Ovary (tissue), 3 donors: ENCODE measurements at regions not wholly inside any gene's neighbourhood (a gene's known extent, or its start where the extent isn't known, plus 50 kb on each side); places are given as distances from the start of the nearest gene placed in this dataset.

Experiments used
- EP300 ChIP-seq: sonication (generic); formaldehyde crosslinking; IDR thresholded peaks from one replicate; pipeline ENCODE4 v1.6.1; 2017; ENCODE audit warnings: antibody characterized with exemption
- POLR2A ChIP-seq: fragments of 450-650 bp; IDR thresholded peaks from one replicate; pipeline ENCODE4 v1.6.1; 2017; ENCODE audit warnings: antibody characterized with exemption, mild to moderate bottlenecking, moderate library complexity
- TF ChIP-seq, protein P1 (sequence below), 3 donors: fragments of 450-650 bp in 2 of 3; fragments of 200-600 bp in 1 of 3; IDR thresholded peaks; one replicate each; pipeline versions ENCODE4 v1.5.1 to v1.8.0; 2016 to 2022; ENCODE audit warnings: antibody characterized with exemption in 3 of 3, mild to moderate bottlenecking in 1 of 3
- donor health status: DM: no; HTN: no; CAD: no.

DNA sequence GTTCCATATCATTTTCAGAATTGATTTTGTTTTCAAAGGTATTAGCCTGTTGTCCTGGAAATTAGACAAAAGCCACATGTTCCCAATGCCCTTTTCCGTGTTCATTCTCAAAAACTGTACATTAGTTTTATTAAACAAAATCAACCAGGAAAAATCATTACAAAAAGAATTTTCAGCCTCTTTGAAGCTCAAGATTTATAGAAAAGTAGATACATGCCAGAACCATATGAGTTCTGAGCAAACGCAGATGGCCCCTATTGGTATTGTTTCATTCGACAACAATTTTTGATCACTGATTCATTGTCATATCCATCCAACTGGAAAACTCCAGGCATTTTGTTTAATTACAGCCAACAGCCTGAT is 148.5 kb upstream of the GRAMD2B start:
- no peak for TF ChIP-seq POLR2A
- TF ChIP-seq, protein P1, sequence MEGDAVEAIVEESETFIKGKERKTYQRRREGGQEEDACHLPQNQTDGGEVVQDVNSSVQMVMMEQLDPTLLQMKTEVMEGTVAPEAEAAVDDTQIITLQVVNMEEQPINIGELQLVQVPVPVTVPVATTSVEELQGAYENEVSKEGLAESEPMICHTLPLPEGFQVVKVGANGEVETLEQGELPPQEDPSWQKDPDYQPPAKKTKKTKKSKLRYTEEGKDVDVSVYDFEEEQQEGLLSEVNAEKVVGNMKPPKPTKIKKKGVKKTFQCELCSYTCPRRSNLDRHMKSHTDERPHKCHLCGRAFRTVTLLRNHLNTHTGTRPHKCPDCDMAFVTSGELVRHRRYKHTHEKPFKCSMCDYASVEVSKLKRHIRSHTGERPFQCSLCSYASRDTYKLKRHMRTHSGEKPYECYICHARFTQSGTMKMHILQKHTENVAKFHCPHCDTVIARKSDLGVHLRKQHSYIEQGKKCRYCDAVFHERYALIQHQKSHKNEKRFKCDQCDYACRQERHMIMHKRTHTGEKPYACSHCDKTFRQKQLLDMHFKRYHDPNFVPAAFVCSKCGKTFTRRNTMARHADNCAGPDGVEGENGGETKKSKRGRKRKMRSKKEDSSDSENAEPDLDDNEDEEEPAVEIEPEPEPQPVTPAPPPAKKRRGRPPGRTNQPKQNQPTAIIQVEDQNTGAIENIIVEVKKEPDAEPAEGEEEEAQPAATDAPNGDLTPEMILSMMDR (IDR thresholded peaks at IDR 0.05) = no peak
- no peak for TF ChIP-seq EP300
